Colonic mucosa (tissue), 4 donors: ENCODE measurements at regions not wholly inside any gene's neighbourhood (a gene's known extent, or its start where the extent isn't known, plus 50 kb on each side); places are given as distances from the start of the nearest gene placed in this dataset.

Experiments
- DNase-seq: peaks from one replicate; pipeline ENCODE4 v3.0.0-alpha.2; 2020
- H3K27ac ChIP-seq: fragments of 200-600 bp; one replicate; pipeline ENCODE4 v1.8.0; 2021
- H3K27me3 ChIP-seq: fragments of 200-600 bp; one replicate; pipeline ENCODE4 v1.8.0; 2021
- H3K36me3 ChIP-seq: fragments of 200-600 bp; one replicate; pipeline ENCODE4 v1.8.0; 2021
- H3K4me1 ChIP-seq: fragments of 200-600 bp; one replicate; pipeline ENCODE4 v1.8.0; 2021; ENCODE audit warnings: mild to moderate bottlenecking
- H3K4me3 ChIP-seq: fragments of 200-600 bp; one replicate; pipeline ENCODE4 v1.8.0; 2021
- H3K9ac ChIP-seq, 2 donors: one replicate each; pipeline ENCODE4 v1.7.0; 2013; ENCODE audit warnings: control low read depth in 2 of 2, low read depth in 2 of 2, low read length in 2 of 2
- H3K9me3 ChIP-seq: fragments of 200-600 bp; one replicate; pipeline ENCODE4 v1.8.0; 2021
- CTCF ChIP-seq: fragments of 200-600 bp; IDR thresholded peaks from one replicate; pipeline ENCODE4 v1.8.0; 2022; ENCODE audit warnings: antibody characterized with exemption, mild to moderate bottlenecking
- intact Hi-C: fragments of 100-400 bp; cut with DNase I; formaldehyde crosslinking; loops from one replicate; pipeline ENCODE4 v1.14.1; 2022
- donor health status: healthy.
- donor health status: DM: no; HTN: no; CAD: no.
- donor health status: DM: no; HTN: no; CAD: no.

DNA sequence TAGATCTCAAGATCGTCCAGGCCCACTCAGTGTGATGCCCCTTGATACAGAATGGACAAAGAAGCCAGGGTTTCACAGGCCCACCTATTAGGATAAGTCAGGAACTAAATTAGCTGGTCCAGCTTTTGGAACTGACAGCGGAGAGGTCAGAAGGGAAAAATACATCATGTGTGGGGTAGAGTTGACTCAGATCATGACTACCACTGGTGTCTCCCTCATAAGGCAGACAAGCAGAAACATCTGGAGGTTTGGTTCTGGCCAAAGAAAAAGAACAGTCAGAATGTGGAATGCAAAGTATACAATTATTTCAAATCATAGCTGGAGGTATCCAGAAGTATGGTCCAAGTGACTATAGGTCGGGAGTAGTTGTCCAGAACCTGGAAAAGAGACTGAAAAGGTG, 621.1 kb upstream of the CELF2 start:
- Histone ChIP-seq H3K27ac (no peak overlapping the region), H3K27me3 (no peaks in the 10 kb centered on the region), H3K9me3 (no peaks in the 10 kb centered on the region), H3K4me3 (no peak overlapping the region), H3K36me3 (no peaks in the 10 kb centered on the region), H3K4me1 (no peaks in the 10 kb centered on the region), H3K9ac (no peak overlapping the region)
- no peak for TF ChIP-seq CTCF
- intact Hi-C loops: no loop called here
- no peak for DNase-seq

- intact Hi-C loops: no loop called here
- no peak for DNase-seq
- H3K9ac ChIP-seq: no peak overlapping the region
- no peaks in the 10 kb centered on the region for H3K27me3 ChIP-seq
- no peak for TF ChIP-seq CTCF
- no peak overlapping the region for H3K27ac ChIP-seq
- H3K9me3 ChIP-seq: no peaks in the 10 kb centered on the region
- H3K4me3 ChIP-seq: no peak overlapping the region
- no peaks in the 10 kb centered on the region for H3K4me1 ChIP-seq
- H3K36me3 ChIP-seq: no peaks in the 10 kb centered on the region
Measured at GRCh38 chr10:10397906-10398305, 619.8 kb upstream of the CELF2 start.

- intact Hi-C loops: no loop called here
- H3K9me3 ChIP-seq: no peaks in the 10 kb centered on the region
- no peak overlapping the region for H3K27ac ChIP-seq
- H3K4me1 ChIP-seq: no peaks in the 10 kb centered on the region
- H3K4me3 ChIP-seq: no peak overlapping the region
- H3K27me3 ChIP-seq: no peaks in the 10 kb centered on the region
- no peak for DNase-seq
- no peaks in the 10 kb centered on the region for H3K36me3 ChIP-seq
- no peak overlapping the region for H3K9ac ChIP-seq
- TF ChIP-seq CTCF: no peak
Measured at GRCh38 chr10:10403762-10404161, 613.9 kb upstream of the CELF2 start.

GRCh38 chr10:10417671-10418070, 600.0 kb upstream of the CELF2 start:
- no peaks in the 10 kb centered on the region for H3K9me3 ChIP-seq
- intact Hi-C loops: no loop called here
- H3K27me3 ChIP-seq: no peaks in the 10 kb centered on the region
- no peak overlapping the region for H3K27ac ChIP-seq
- H3K9ac ChIP-seq: no peak overlapping the region
- no peak for TF ChIP-seq CTCF
- H3K4me1 ChIP-seq: no peaks in the 10 kb centered on the region
- H3K4me3 ChIP-seq: no peak overlapping the region
- H3K36me3 ChIP-seq: no peaks in the 10 kb centered on the region
- DNase-seq: no peak

DNA sequence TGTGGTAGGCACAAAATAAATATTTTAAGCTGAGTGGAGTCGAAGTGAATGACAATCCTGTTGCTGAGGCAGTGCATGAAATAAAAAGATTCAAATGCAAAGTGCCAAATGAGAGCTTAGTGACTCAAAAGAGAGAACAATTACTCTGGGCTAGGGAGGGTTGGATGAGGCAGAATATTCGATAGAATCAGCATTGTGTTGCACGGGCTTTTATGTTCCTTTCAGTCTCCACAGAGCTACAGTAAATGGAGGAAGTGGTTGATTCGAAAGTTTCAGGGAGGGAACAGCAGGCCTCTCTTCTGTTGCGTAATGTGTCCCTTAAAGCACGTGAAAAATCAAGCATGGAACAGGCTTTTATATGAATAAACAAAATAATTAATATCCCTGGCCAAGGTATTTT, 599.3 kb upstream of the CELF2 start:
- Histone ChIP-seq H3K4me3 (no peak overlapping the region), H3K9ac (no peak overlapping the region), H3K27me3 (no peaks in the 10 kb centered on the region), H3K4me1 (no peaks in the 10 kb centered on the region), H3K27ac (no peak overlapping the region), H3K36me3 (no peaks in the 10 kb centered on the region), H3K9me3 (no peaks in the 10 kb centered on the region)
- intact Hi-C loops: no loop called here
- no peak for TF ChIP-seq CTCF
- DNase-seq: no peak

GRCh38 chr10:10421071-10421470, 596.6 kb upstream of the CELF2 start:
- Histone ChIP-seq H3K27me3 (no peaks in the 10 kb centered on the region), H3K36me3 (no peaks in the 10 kb centered on the region), H3K9ac (no peak overlapping the region), H3K4me3 (no peak overlapping the region), H3K27ac (no peak overlapping the region), H3K9me3 (no peaks in the 10 kb centered on the region), H3K4me1 (no peaks in the 10 kb centered on the region)
- no peak for DNase-seq
- TF ChIP-seq CTCF: no peak
- intact Hi-C loops: no loop called here
